ENCODE measurements at regions not wholly inside any gene's neighbourhood (a gene's known extent, or its start where the extent isn't known, plus 50 kb on each side); places are given as distances from the start of the nearest gene placed in this dataset.

DNA sequence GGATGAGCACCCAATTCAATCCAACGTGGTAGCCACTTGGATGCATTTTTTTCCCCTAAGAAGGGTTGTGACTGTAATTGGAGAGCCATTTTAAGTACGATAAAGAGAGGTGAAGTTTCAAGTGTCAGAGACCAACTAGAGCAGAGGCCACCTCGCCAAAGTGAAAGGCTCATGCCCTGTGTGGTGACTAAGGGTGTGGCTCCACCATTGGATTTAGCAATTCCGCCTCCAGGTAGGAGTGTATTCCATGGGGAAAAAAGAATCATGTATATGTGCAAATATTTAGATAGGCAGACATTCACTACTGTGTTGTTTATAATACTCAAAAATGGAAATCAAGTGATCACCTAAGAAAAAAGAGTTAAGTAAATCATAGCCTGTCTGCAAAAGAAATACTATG, 53.1 kb upstream of the S1PR3 start:
- Mint-ChIP-seq H3K36me3 (no peaks in the 10 kb centered on the region), H3K27me3 (peaks cover 8% of the 10 kb centered on the region), H3K4me3 (no peak overlapping the region), H3K27ac (no peak overlapping the region), H3K4me1 (no peaks in the 10 kb centered on the region), H3K9me3 (peaks cover 2% of the 10 kb centered on the region)
- ATAC-seq, result no peak

Data from stimulated activated memory B cell treated with anti-CD40 and anti-IgM and Interleukin-4, amounts not matched to agents 10 μg/mL and 1 μg/mL and 100 μg/mL, for 72 hours (primary cell).